Activated CD8-positive, alpha-beta memory T cell treated with anti-CD3 and anti-CD28 coated beads, Interleukin-2, amount 50 U/mL, for 24 hours (primary cell): ENCODE measurements at regions not wholly inside any gene's neighbourhood (a gene's known extent, or its start where the extent isn't known, plus 50 kb on each side); places are given as distances from the start of the nearest gene placed in this dataset.
"Not testable (repeated sequence)": the region's sequence is repeated elsewhere in the genome, so short reads cannot be mapped to it uniquely, and the experiment has no call there.

Experiments used
- DNase-seq: peaks from one replicate; pipeline ENCODE4 v3.0.0-alpha.2; 2020; ENCODE audit errors: extremely low read depth

DNA sequence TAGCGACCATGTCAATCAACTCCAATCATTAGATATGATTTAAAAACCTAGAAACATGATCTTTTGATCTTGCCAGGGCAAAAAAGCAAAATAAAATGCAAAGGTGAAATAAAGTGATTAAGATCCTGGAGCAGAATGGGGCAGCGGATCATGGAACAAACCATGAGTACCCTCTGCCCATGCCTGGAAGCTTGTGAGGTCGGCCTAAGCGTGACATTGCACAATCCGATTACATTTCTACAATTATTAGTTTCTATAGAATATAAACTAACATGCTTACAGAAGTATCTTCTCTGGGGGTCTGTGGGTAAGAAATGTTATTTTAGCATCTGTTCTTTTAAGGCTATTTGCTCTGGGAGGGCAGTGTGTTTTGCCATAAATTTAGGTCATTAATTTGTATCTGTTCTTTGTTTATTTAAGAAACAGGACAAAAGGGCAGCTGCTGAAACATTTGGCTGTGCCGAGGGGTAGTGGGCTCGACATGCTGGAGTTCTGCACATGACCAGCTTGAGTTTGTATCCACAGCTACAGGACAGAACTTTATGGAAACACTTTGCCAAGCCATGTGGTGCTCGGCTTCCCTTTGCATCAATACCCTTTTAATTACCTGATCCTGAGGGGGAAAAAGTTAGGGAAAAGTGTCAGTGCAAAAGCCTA, 55.9 kb downstream of the ZBTB18 start:
- DNase-seq = no peak

GRCh38 chr1:244111027-244111426, 59.9 kb downstream of the ZBTB18 start:
- no peak for DNase-seq

GRCh38 chr1:244112041-244112440, 61.0 kb downstream of the ZBTB18 start:
- DNase-seq = no peak

DNA sequence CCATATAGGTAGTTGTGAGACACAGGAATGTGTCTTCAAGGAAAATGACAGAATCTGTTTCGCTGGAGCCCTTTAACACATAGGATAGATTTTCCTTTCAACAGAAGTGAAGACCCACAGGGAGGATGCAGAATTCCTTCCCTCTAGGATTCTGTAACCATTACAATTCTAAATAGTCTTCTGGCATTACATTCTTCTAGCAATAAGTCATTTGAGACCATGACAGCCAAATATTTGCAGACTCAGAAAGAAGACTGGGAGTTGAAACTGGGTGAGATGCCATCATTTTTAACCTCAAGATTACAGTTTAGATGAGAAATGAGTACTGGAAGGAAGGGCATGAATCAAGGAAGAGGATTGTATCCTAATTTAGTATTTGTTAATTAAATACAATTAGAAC, 61.6 kb downstream of the ZBTB18 start:
- no peak for DNase-seq

DNA sequence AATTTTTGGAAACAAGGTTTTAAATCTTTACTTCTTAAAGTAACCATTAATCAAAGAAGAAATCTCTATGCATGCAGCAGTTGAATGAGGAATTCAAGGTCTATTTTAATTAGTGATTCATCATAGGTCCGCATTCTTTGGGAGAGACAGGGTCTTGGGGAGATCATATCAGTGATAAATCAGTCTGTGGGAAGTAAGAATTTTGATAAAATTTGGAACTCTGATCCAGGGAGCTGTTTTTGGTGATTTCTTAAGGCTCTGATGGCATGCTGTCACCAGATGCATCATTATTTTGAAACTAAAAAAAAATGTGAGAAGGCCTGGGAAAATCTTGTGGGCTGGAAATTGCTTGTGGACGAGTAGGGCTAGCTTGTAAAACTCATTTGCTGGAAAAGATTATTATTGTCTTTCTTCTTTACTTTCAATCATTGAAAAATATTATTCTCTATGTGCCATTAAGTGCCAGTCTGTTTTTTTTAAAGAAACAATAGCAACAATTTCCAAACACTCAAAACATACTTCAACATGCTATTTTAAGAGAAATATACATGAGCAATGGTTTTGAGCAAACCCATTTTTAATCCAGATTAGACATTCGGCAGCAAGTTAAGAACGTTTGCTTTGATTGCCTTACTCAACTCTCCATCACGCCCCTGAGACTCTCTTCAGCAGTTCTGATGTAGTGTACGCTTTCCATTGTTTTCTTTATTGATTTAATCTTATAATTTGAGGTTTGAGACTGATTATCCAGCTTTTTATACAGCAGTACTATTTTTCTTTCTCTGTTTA, 62.6 kb downstream of the ZBTB18 start:
- no peak for DNase-seq

GRCh38 chr1:244114892-244115291, 63.8 kb downstream of the ZBTB18 start:
- DNase-seq = no peak

GRCh38 chr1:244116946-244117345, 65.9 kb downstream of the ZBTB18 start:
- no peak for DNase-seq

- no peak for DNase-seq
These were observed 67.2 kb downstream of the ZBTB18 start for GRCh38 chr1:244118109-244118761.

DNA sequence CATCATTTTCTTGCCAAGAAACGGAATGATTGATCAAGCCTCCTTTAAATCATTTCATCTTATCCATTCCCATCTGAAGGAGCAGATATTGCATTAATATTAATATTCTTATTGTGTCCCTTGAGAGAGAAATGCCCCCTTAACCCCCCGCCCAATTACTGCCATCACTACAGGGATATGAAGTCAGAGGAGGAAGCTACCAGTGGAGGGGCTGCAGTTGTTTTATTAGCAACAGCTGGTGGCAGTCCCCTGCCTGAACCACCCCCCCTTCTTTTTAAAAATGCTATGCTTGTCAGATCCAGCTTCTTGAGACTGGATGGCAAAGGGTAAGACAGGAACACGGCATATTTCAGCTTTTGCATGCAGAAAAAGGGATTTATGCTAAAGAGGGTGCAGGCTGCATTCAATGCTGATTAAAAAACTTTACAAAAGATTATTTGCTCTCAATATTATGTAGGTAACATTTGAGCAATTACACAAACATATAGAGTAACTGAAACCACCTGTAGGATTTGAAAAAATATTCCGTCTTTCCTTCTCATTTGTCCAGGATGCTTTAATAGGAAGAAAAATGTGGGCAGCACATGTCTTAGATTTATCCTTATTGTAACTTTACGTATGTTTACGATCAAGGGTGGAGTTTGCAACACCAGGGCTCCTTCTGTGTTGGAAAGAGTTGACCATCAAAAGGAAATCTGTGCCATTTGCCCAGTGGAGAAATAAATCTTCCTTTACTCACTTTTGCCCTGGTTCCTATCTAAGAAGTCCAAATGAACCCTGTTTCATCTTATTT, 77.7 kb downstream of the ZBTB18 start:
- DNase-seq = no peak

DNA sequence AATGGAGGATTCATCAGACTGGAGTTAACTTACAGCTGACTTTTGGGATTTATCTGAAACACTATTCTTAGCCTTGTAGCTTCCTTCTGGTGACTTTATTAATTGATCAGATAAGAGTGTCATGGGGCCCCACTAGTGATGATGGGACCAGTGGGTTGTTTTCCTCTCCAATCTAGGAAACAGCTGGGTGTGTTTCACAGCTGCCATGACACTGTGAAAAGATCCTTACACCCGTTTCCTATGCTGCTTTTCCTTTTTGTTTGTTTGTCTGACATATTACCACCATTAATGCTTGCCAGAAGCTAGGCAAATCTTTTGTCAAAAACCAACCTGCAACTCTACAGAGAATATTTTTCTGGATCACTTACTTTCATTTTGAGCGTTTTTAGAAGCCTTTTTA, 86.2 kb downstream of the ZBTB18 start:
- no peak for DNase-seq

GRCh38 chr1:244137725-244138124, 86.6 kb downstream of the ZBTB18 start:
- no peak for DNase-seq

DNA sequence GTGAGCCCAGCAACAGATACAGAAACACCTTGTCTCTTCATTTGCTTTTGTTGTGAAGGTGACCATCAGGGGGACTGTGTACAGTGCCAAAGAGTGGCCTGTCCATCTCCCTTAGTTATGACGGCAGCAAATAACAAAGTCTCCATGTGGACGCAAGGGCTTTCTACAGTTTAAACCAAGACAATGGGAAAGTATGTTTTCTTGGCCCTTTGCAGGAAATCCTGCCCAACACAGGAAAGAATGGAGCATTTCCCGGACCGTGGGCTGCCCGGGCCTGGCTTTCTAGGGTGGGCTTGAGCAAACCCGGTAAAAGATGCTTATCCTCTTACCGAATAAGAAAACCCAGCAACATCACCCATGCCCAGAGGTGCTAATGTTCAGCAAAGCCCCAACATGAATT, 87.3 kb downstream of the ZBTB18 start:
- no peak for DNase-seq

GRCh38 chr1:244139655-244140054, 88.6 kb downstream of the ZBTB18 start:
- no peak for DNase-seq

- no peak for DNase-seq
These were observed 89.3 kb downstream of the ZBTB18 start for GRCh38 chr1:244140420-244140819.

- no peak for DNase-seq
These were observed 93.0 kb downstream of the ZBTB18 start for GRCh38 chr1:244144053-244144452.

- no peak for DNase-seq
These were observed 99.0 kb downstream of the ZBTB18 start for GRCh38 chr1:244150071-244150470.

DNA sequence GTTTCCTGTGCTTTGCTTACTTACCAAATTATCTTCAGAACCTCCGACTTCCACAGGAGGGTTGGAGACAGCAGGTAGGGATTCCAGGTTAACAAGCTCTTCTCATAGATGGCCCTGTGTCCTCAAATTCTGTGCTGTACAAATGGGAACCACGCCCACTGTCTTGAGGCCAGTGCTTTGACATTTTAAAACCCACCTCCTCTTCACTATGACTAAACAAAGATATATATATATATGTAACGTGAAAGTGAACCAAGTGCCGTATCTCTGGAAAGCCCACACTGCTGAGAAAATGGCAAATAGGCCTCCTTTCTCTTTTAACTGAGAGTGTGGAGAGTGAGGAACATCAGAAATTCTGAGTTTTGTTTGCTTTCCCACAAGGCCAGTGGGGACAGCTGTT, 99.6 kb downstream of the ZBTB18 start:
- no peak for DNase-seq

GRCh38 chr1:244151537-244151936, 100.5 kb downstream of the ZBTB18 start:
- DNase-seq = no peak

DNA sequence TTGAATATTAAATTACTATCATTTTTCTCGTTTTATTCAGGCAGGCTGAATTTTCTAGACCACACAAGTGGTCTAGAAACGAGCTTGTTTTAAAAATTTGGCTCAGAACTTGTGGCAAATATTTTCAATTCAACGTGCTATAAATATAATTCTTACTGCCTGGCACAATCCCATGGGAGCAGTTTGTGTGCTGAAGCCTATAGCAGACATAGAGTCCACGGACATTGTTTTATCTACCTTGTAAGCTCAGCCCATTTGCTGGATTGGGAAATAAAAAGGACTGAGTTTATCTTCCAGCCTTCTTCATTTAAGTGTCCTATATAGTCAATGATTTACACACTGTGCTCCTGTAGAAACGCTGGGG, 103.4 kb downstream of the ZBTB18 start:
- DNase-seq = no peak

DNA sequence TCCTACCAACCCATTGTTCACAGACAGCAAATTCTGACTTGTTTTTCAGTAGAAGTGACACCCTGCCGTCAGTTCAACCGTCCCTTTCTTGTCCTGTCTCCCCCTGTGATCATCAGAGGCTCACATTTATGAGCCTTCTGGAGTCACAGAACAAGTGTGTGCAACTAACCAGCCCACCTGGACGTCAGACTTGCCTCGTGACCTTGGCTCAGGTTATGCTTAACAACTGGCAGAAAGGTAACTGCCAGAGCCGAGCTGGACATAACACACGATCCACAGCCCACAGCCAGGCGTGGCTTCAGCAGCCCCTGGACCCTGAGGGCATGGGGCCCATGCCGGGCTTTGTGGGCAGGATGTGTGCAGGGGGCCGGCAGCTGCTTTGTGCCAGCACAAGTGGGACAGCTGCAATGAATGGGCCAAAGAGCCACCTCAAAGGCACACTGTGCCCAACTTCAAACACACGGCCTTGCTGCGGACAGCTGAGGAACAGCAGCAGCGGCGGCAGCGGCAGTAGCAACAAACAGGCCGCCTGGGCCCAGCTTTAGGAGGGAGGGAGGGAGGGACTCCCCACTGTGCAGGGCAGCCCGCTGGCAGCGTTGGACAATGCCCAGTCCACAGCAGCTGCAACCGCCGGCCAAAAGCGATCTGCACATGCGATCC, 103.9 kb downstream of the ZBTB18 start:
- DNase-seq = no peak

DNA sequence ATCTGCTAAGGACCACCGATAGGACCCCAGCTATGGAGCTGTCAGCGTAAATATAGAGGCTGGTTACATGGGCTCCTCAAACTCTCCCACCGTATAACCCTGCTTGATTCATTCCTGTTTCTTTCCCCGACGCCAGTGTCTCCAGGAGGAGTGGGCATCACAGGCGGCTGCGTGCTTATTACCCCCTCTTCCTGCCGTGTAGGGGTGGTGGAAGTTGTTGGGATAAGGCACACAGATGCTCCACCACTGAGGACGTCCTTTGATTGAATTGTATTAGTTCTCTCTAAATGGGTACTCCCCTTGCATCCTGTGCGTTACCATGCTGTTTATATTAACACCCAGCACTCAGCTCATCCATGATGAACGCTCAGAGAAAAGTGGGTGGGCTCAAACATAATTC, 104.6 kb downstream of the ZBTB18 start:
- no peak for DNase-seq

DNA sequence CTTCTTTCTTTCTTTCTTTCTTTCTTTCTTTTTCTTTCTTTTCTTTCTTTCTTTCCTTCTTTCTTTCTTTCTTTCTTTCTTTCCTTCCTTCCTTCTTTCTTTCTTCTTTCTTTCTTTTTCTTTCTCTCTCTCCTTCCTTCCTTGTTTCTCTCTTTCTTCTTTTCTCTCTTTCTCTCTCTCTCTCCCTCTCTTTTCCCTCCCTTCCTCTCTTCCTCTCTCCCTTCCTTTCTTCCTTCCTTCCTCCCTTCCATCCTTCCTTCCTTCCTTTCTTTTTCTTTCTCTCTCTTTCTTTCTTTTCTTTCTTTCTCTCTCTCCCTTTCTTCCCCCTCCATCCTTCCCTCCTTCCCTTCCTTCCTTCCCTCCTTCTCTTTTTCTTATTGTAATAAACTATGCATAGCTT, 105.5 kb downstream of the ZBTB18 start:
- not testable (repeated sequence) for DNase-seq
